GM21619 (cell line): ENCODE measurements at regions not wholly inside any gene's neighbourhood (a gene's known extent, or its start where the extent isn't known, plus 50 kb on each side); places are given as distances from the start of the nearest gene placed in this dataset.

ENCODE experiments used
- ATAC-seq: cut with Tn5 transposase; IDR thresholded peaks from one replicate; pipeline ENCODE4 v1.9.1; 2021; ENCODE audit not compliant: unreplicated experiment

DNA sequence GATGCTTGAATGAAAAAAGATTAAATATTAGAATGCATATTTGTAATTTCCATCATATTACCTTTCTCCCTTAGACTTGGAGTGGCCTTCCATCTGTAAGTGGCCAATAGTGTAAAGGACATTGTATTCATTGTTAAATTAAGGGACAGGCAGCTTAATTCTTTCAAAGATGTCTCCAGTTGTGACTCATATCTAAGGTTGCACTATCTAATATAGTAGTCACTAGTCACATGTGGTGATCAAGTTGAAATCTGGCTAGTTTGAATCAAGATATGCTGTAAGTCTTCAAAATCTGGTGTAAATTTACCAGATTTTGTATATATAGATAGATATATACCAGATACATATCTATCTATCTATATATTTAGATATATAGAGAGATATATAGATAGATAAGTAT, 52.4 kb upstream of the AGPS start:
- no peak for ATAC-seq

DNA sequence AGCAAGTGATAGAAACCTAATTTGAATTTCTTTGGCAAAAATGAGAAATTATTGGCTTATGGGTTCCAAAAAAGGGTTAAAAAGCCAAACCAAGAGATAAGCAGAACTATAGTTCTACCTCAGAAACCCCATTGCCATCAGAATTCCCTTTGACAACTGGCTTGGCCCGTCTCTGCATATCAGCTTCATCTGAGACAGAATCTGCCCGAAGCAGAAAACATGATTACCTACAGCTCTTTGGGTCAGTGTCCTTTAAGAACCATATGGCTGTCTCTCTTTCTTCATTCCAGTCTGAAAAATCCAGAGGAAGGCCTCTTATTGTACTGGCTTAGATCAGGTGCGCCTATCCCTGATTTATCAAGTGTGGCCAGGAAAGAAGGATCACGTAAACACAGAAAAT, 49.8 kb upstream of the AGPS start:
- no peak for ATAC-seq
